ENCODE measurements at regions not wholly inside any gene's neighbourhood (a gene's known extent, or its start where the extent isn't known, plus 50 kb on each side); places are given as distances from the start of the nearest gene placed in this dataset.

DNA sequence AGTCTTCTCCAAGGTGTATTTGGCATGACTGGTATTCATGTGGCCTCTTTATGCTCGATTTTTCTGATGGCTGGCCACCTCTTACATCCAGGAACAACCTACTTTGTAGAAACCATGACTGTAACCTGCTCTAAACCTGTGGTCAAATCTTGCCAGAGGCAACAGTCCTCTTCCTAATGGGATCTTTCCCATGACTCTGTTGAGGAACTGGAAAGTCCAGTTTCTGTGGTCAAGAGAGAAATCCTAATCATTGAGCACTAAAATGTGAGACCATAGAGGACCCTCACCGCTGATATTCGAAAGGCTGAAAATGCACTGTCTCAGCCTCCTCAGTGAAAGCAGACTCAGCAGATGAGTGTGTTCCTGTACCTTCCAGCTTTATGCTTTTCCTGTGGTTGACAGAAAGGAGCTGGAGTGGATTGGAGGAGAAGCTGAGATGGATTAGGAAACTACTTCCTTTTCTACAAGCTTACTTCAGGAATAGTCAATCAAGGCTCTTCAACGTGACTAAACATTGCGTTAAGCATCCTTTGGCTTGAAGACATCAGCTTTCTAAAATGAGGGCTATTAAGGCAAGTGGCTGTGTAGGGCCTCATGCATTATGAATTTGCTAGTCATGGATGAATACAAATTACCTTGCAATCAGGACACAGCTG is 69.7 kb upstream of the DAPK1 start:
- no peak overlapping the region for H3K4me2 ChIP-seq
- H3K27ac ChIP-seq (ENCODE audit: low read depth) = no peak overlapping the region
- DNase-seq (ENCODE audit: low spot score) (no peak), ATAC-seq (no peak)
- H2AFZ ChIP-seq = no peak overlapping the region
- H3K27me3 ChIP-seq (ENCODE audit: insufficient read depth) = no peaks in the 10 kb centered on the region
- peaks cover 11% of the 10 kb centered on the region; the same call in 1 of the 2 replicates for H3K4me1 ChIP-seq (ENCODE audit: insufficient read depth)
- Mint-ChIP-seq H3K4me1 (peaks cover 14% of the 10 kb centered on the region), H3K4me3 (no peak overlapping the region), H3K27me3 (ENCODE audit: insufficient read depth, low read depth, poor library complexity) (peaks cover 4% of the 10 kb centered on the region), H3K9me3 (peaks cover 33% of the 10 kb centered on the region), H3K27ac (no peak overlapping the region), H3K36me3 (ENCODE audit: low read depth) (peaks cover 31% of the 10 kb centered on the region)
- no peaks in the 10 kb centered on the region for H3K79me2 ChIP-seq (replicated peaks; ENCODE audit: insufficient read depth)
- H3K9me2 ChIP-seq (ENCODE audit: insufficient read depth) = no peaks in the 10 kb centered on the region
- H3K4me3 ChIP-seq = no peak overlapping the region
- TF ChIP-seq, protein P1, sequence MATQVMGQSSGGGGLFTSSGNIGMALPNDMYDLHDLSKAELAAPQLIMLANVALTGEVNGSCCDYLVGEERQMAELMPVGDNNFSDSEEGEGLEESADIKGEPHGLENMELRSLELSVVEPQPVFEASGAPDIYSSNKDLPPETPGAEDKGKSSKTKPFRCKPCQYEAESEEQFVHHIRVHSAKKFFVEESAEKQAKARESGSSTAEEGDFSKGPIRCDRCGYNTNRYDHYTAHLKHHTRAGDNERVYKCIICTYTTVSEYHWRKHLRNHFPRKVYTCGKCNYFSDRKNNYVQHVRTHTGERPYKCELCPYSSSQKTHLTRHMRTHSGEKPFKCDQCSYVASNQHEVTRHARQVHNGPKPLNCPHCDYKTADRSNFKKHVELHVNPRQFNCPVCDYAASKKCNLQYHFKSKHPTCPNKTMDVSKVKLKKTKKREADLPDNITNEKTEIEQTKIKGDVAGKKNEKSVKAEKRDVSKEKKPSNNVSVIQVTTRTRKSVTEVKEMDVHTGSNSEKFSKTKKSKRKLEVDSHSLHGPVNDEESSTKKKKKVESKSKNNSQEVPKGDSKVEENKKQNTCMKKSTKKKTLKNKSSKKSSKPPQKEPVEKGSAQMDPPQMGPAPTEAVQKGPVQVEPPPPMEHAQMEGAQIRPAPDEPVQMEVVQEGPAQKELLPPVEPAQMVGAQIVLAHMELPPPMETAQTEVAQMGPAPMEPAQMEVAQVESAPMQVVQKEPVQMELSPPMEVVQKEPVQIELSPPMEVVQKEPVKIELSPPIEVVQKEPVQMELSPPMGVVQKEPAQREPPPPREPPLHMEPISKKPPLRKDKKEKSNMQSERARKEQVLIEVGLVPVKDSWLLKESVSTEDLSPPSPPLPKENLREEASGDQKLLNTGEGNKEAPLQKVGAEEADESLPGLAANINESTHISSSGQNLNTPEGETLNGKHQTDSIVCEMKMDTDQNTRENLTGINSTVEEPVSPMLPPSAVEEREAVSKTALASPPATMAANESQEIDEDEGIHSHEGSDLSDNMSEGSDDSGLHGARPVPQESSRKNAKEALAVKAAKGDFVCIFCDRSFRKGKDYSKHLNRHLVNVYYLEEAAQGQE (IDR thresholded peaks at IDR 0.05; ENCODE audit: unreplicated experiment) = no peak
- TF ChIP-seq EZH2 (IDR thresholded peaks at IDR 0.05; ENCODE audit: low read depth, unreplicated experiment) (no peak), CTCF (conservative IDR thresholded peaks at IDR 0.05; ENCODE audit: low read depth in 2 of 2) (no peak), POLR2AphosphoS5 (IDR thresholded peaks at IDR 0.05; ENCODE audit: low read depth) (no peak)
- H4K20me1 ChIP-seq (replicated peaks; ENCODE audit: insufficient read depth) = no peaks in the 10 kb centered on the region
- H3K36me3 ChIP-seq (ENCODE audit: insufficient read depth) = peaks cover 12% of the 10 kb centered on the region
- H3F3A ChIP-seq (replicated peaks; ENCODE audit: low read depth) = 0 out of 2 replicates have a peak, but pooled peaks cover 10% of the 10 kb centered on the region

DNA sequence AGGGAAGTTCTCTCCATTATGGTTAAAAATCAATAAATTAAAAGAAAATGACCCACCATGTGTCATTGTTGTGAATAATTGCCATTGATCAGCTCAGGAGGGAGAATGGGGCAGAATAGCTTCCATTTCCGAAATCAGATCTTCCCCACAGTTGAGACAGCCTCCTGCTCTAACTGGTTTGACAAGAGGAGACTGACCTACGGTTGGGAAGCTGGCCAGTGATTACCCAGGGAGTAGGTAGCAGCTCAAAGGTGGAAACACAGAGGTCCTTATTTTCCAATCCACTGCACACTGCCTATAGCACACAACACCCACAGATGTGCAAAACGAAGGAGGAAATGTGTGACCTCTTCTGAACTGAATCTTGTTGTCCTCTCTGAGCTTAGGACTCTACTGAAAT is 69.0 kb upstream of the DAPK1 start:
- Histone ChIP-seq H3K4me3 (no peak overlapping the region), H3K27ac (ENCODE audit: low read depth) (no peak overlapping the region)
- DNase-seq (ENCODE audit: low spot score) = no peak
- TF ChIP-seq, protein P2, sequence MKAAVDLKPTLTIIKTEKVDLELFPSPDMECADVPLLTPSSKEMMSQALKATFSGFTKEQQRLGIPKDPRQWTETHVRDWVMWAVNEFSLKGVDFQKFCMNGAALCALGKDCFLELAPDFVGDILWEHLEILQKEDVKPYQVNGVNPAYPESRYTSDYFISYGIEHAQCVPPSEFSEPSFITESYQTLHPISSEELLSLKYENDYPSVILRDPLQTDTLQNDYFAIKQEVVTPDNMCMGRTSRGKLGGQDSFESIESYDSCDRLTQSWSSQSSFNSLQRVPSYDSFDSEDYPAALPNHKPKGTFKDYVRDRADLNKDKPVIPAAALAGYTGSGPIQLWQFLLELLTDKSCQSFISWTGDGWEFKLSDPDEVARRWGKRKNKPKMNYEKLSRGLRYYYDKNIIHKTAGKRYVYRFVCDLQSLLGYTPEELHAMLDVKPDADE (IDR thresholded peaks at IDR 0.05) = no peak
- TF ChIP-seq EZH2phosphoT487 (IDR thresholded peaks at IDR 0.05; ENCODE audit: unreplicated experiment) (no peak), EZH2 (IDR thresholded peaks at IDR 0.05; ENCODE audit: low read depth, unreplicated experiment) (no peak), POLR2AphosphoS5 (IDR thresholded peaks at IDR 0.05; ENCODE audit: low read depth) (no peak), ZNF331 (CRISPR knock-in tag; IDR thresholded peaks at IDR 0.05; ENCODE audit: low read depth) (no peak), STAT1 (IDR thresholded peaks at IDR 0.05; ENCODE audit: unreplicated experiment) (no peak)
- TF ChIP-seq, protein P1 (IDR thresholded peaks at IDR 0.05; ENCODE audit: unreplicated experiment) = no peak

More for the DNA sequence above, 69.0 kb upstream of the DAPK1 start:
- H3K36me3 Mint-ChIP-seq (ENCODE audit: low read depth) = peaks cover 28% of the 10 kb centered on the region
- Histone ChIP-seq H2AFZ (no peak overlapping the region), H4K20me1 (replicated peaks; ENCODE audit: insufficient read depth) (no peaks in the 10 kb centered on the region), H3K4me1 (ENCODE audit: insufficient read depth) (peaks cover 11% of the 10 kb centered on the region; the same call in 1 of the 2 replicates), H3F3A (replicated peaks; ENCODE audit: low read depth) (peaks cover 12% of the 10 kb centered on the region; the same call in 1 of the 2 replicates), H3K4me2 (no peak overlapping the region), H3K36me3 (ENCODE audit: insufficient read depth) (peaks cover 12% of the 10 kb centered on the region), H3K79me2 (replicated peaks; ENCODE audit: insufficient read depth) (no peaks in the 10 kb centered on the region), H3K27me3 (ENCODE audit: insufficient read depth) (no peaks in the 10 kb centered on the region), H3K9me2 (ENCODE audit: insufficient read depth) (no peaks in the 10 kb centered on the region)
- H3K4me1 Mint-ChIP-seq = peaks cover 14% of the 10 kb centered on the region
- peaks cover 26% of the 10 kb centered on the region for H3K9me3 Mint-ChIP-seq
- H3K4me3 Mint-ChIP-seq = no peak overlapping the region
- peaks cover 4% of the 10 kb centered on the region for H3K27me3 Mint-ChIP-seq (ENCODE audit: insufficient read depth, low read depth, poor library complexity)
- H3K27ac Mint-ChIP-seq = no peak overlapping the region
- peak; percentile 45 for ATAC-seq
